ENCODE measurements at regions not wholly inside any gene's neighbourhood (a gene's known extent, or its start where the extent isn't known, plus 50 kb on each side); places are given as distances from the start of the nearest gene placed in this dataset.

DNA sequence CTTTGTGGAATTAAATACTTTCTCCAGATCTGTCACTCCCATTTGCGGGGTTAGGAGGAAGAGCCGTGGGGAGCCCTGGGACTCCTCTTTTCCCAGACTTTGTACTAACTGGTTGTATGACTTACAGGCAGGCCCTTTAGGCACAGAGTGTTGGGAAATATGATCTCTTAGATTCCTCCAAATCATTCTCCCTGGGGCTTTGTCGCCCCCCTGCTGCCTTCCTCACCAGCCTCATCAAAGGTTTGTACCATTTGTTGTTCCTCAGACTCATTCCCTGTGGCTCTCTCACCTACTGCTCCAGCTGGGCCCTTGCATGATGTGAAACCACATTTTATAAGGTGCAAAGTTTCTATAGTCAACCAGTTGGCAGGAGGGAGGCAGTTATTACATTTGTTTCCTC is 56.4 kb downstream of the CRYGS start:
- DNase-seq (ENCODE audit: low read depth, low spot score), result no peak

DNA sequence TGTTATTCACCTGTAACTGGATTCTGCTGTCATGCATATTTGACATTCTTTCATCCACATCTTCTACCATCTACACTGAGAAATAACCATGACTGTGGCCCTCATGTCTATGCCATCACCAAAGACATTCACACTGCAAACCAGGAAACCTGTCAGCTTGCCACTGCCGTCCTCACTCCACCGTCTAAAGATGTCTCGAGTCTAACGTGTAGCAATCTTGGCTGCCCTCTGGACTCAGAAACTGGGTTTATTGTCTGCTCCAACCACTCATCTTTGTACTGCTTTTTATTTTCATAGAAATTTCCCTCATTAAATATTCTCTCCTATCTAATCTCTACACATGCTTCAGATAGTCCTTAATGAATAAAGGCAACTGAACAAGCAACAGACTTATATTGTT is 57.1 kb downstream of the CRYGS start:
- DNase-seq (ENCODE audit: low read depth, low spot score), result no peak

DNA sequence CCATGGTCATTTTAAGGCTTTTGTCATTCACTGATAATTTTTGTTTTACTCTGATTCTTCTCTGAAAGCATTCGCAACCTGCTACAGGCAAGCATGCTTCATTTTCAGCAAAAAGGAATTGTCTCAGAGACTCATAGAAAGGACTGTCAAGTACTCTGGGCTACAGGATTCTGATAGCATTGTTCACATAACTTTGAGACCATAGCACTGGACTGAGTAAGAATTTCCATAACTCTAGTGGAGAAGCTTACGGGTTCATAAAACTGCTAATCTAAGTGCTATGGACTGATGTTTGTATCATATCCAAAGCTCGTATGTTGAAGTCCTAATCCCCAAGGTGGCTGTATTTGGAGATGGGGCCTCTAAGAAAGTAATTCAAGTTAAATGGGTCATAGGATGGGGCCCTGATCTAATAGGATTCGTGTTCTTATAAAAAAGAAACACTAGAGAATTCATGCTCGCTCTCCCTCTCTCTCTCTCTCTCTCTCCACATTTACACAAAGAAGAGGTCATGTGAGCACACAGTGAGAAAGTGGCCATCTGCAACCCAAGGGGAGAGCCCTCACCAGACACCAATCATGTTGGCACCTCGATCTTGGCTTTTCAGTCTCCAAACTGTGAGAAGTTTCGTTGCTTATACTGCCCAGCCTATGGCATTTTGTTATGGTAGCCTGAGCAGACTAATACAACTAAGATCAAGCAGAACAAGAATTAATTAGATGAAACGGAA is 60.4 kb downstream of the CRYGS start:
- no peak for DNase-seq (ENCODE audit: low read depth, low spot score)

GRCh38 chr3:186481526-186481925 is 62.7 kb downstream of the CRYGS start:
- no peak for DNase-seq (ENCODE audit: low read depth, low spot score)

GRCh38 chr3:186477876-186478275 is 66.3 kb downstream of the CRYGS start:
- no peak for DNase-seq (ENCODE audit: low read depth, low spot score)

- DNase-seq (ENCODE audit: low read depth, low spot score), result no peak
These were observed 67.1 kb downstream of the CRYGS start for GRCh38 chr3:186477033-186477432.

- no peak for DNase-seq (ENCODE audit: low read depth, low spot score)
These were observed 67.6 kb downstream of the CRYGS start for GRCh38 chr3:186476541-186476940.

DNA sequence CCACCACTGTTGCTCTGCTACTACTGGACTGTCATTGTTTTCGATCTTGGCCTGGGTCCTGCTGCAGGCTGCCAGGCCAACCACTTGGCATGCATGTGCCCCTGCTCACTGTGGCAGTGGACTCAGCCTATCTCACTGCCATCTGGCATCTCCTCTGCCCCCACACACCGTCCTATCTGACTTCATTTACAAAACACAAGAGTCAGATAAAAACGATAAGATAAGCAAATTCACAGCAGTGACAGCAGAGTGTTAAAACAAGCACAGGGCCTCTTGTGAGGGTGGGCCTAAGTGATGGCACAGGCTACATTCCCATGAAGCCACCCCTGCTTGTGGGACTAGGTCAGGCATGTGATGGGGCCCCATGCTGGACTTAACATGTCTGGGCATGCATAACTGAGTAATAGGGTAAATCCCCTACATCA is 68.1 kb downstream of the CRYGS start:
- no peak for DNase-seq (ENCODE audit: low read depth, low spot score)

DNA sequence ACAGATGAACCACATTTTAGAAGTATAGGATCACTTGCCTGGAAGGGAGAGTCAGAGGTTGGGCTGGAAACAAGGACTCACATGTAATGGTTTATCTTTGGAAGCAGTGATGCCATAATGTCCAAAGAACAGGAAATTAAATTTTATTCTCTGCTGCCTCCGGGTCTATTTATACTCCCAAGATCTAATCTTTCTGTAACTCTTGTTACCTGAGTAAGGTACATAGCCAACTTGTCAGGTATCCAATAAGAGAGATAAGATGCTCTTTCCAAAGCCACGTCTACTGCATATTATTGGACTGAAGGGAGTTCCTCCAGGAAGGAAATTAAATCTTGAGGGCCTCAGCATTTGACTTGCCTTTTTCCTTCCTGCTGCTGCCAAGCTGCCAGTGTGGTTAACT is 71.0 kb downstream of the CRYGS start:
- DNase-seq (ENCODE audit: low read depth, low spot score), result no peak

- DNase-seq (ENCODE audit: low read depth, low spot score), result no peak
These were observed 71.6 kb downstream of the CRYGS start for GRCh38 chr3:186472456-186473008.

DNA sequence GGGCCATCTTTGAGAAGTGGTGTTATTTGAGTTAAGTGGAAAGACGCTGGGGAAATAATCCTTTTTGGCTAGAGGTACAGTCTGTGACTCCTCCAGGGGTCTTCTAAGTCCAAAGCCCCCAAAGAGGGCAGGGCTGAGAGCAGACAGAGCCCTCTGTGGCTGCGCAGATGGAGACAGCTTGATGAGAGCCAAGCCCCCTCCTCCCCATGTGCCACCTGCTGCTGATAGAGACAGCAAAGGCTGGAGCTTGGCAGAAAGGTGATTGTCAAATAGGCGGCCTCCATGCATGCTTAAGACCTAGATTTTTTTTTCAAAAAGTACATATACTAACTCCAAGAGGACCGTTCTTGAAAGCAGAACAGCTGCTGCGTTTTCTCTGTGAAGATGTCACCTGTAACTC is 72.4 kb downstream of the CRYGS start:
- DNase-seq (ENCODE audit: low read depth, low spot score), result no peak

- DNase-seq (ENCODE audit: low read depth, low spot score), result no peak
These were observed 74.7 kb downstream of the CRYGS start for GRCh38 chr3:186469525-186469924.

GRCh38 chr3:186467969-186468368 is 76.2 kb downstream of the CRYGS start:
- DNase-seq (ENCODE audit: low read depth, low spot score), result no peak

DNA sequence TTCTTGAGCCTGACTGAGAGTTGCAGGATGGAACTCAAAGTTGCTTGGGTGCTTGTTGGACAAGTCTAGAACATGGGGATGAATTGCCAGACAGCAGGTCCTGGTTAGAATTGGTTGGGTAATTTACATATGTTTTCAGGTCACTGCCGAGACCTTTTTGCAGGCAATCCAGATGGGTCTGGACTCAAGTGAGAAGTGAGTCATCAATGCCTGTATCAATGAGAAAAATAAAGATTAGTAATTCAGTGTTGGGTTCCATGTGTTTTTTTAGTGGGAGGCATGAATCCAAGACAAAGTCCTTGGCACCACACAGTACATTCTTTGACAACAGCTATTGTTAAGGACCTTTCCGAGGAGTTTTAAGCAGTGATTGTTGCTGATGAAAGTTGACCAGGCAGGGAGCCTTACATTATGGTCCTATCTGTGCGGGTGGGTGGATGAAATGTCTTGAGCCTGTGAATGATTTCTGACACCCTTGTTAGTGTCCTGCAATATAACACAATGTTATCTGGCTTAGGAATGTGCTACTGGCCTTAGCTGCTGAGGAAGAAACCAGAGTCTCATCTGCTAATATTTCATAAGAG is 77.7 kb downstream of the CRYGS start:
- no peak for DNase-seq (ENCODE audit: low read depth, low spot score)

DNA sequence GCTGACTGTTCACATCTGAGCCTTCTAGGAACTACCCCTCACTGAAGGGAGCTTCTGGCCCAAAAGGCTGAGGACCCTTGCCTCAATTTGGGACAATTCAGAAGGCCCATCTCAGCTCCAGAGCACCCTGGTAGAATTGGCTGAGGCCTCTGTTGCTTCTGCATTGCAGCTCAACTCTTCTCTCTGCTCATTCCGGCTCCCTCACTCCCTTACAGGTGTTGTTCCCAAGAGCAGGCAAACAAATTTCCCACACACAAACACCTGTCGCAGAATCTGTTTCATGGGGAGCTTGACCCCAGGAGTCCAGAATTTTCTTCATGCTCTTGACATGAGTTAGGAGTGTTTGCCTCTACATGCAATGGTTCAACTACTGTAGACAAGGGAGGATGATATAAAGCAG is 78.7 kb downstream of the CRYGS start:
- DNase-seq (ENCODE audit: low read depth, low spot score), result no peak

- DNase-seq (ENCODE audit: low read depth, low spot score), result no peak
These were observed 79.6 kb downstream of the CRYGS start for GRCh38 chr3:186464424-186465093.

GRCh38 chr3:186461141-186461540 is 83.0 kb downstream of the CRYGS start:
- no peak for DNase-seq (ENCODE audit: low read depth, low spot score)

GRCh38 chr3:186459108-186459467 is 85.1 kb downstream of the CRYGS start:
- DNase-seq (ENCODE audit: low read depth, low spot score), result no peak

- no peak for DNase-seq (ENCODE audit: low read depth, low spot score)
These were observed 85.7 kb downstream of the CRYGS start for GRCh38 chr3:186458306-186459107.

GRCh38 chr3:186457236-186457635 is 86.9 kb downstream of the CRYGS start:
- DNase-seq (ENCODE audit: low read depth, low spot score), result no peak

DNA sequence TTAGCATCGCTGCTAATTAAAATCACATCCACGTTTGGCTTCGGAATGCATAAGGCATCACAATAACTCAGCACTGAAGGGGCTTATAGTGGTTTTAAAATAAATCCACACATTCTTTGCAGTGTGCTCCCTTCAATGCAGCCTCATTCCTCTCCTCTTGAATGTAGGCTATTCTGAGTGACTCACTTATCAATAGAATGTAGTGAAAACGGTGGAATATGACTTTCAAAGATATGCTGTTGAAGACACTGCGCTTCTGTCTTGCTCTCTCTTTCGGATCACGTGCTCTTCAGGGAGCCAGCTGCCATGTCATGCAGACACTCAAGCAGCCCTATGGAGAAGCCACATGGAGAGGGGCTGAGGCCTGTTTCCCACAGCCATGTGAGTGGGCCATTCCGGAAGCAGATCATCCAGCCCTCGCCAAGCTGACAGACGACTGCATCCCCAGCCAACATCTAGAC is 87.4 kb downstream of the CRYGS start:
- no peak for DNase-seq (ENCODE audit: low read depth, low spot score)
